B cell (primary cell): ENCODE measurements at regions not wholly inside any gene's neighbourhood (a gene's known extent, or its start where the extent isn't known, plus 50 kb on each side); places are given as distances from the start of the nearest gene placed in this dataset.

Experiments
- ATAC-seq: fragments of 200-7000 bp; cut with Tn5 transposase; one replicate; pipeline ENCODE4 v1.10.0; 2021; ENCODE audit warnings: low read depth, mild to moderate bottlenecking, moderate number of reproducible peaks, moderate library complexity
- CTCF ChIA-PET: fragments of 350-600 bp; sonication (Branson Sonifier 250); formaldehyde crosslinking; loops from one replicate; lab custom pipeline; 2021; ENCODE audit warnings: antibody characterized with exemption, inconsistent platforms; lab: Charles Lee
- POLR2A ChIA-PET: fragments of 350-600 bp; sonication (Branson Sonifier 250); formaldehyde crosslinking; loops from one replicate; lab custom pipeline; 2021; ENCODE audit warnings: antibody characterized with exemption; lab: Charles Lee
- DNase-seq: peaks from one replicate; pipeline ENCODE4 v3.0.0; 2013
- H2AFZ ChIP-seq: 2 replicates; pipeline ENCODE4 v1.6.1; 2012; ENCODE audit warnings: mild to moderate bottlenecking, low read depth, low read length; ENCODE audit not compliant: insufficient read depth, poor library complexity, severe bottlenecking
- H3K27ac ChIP-seq, 2 donors: 1 replicate in 1 of 2; 2 replicates in 1 of 2; pipeline ENCODE4 v1.5.1; 2012 to 2013; ENCODE audit warnings: low read length in 2 of 2, mild to moderate bottlenecking in 2 of 2, moderate library complexity in 1 of 2
- H3K27me3 ChIP-seq, 4 experiments: fragments of 200-600 bp in 1 of 4; sonication (generic) in 1 of 4; replicated peaks in 1 of 4; 1 replicate in 2 of 4; 2 replicates in 2 of 4; pipeline versions ENCODE4 v1.6.1 to v1.7.0; 2013 to 2016; ENCODE audit warnings: low read length in 3 of 4, mild to moderate bottlenecking in 2 of 4, mixed read lengths in 1 of 4, moderate library complexity in 1 of 4; ENCODE audit not compliant: insufficient read depth in 4 of 4, control insufficient read depth in 3 of 4; ENCODE audit errors: control extremely low read depth in 1 of 4
- H3K36me3 ChIP-seq, 2 experiments: replicated peaks in 1 of 2; 1 replicate in 1 of 2; 2 replicates in 1 of 2; pipeline versions ENCODE4 v1.6.1 to v1.7.1; 2013; ENCODE audit warnings: low read length in 1 of 2; ENCODE audit not compliant: insufficient read depth in 2 of 2, control insufficient read depth in 1 of 2; ENCODE audit errors: control extremely low read depth in 1 of 2, extremely low read depth in 1 of 2
- H3K4me1 ChIP-seq, 2 donors: fragments of 200-600 bp in 1 of 2; sonication (generic) in 1 of 2; 1 replicate in 1 of 2; 2 replicates in 1 of 2; pipeline versions ENCODE4 v1.5.1 to v1.6.1; 2013 to 2017; ENCODE audit warnings: low read length in 2 of 2; ENCODE audit not compliant: control insufficient read depth in 2 of 2, insufficient read depth in 2 of 2
- H3K4me2 ChIP-seq: replicated peaks from 2 replicates; pipeline ENCODE3; 2012; ENCODE audit warnings: mild to moderate bottlenecking, low read depth, low read length; ENCODE audit not compliant: poor library complexity, severe bottlenecking
- H3K4me3 ChIP-seq, 5 experiments: fragments of 200-600 bp in 1 of 5; sonication (generic) in 1 of 5; 1 replicate in 3 of 5; 2 replicates in 2 of 5; pipeline versions ENCODE4 v1.5.1 to v1.7.0; 2011 to 2016; ENCODE audit warnings: low read length in 4 of 5, mild to moderate bottlenecking in 4 of 5, low read depth in 2 of 5, control low read depth in 1 of 5, moderate library complexity in 1 of 5; ENCODE audit not compliant: insufficient read depth in 1 of 5; ENCODE audit errors: control extremely low read depth in 1 of 5, extremely low read depth in 1 of 5
- H3K79me2 ChIP-seq: fragments of 200-600 bp; sonication (generic); one replicate; pipeline ENCODE4 v1.6.0; 2016; ENCODE audit warnings: low read length; ENCODE audit not compliant: control insufficient read depth, insufficient read depth
- H3K9ac ChIP-seq: fragments of 200-600 bp; sonication (generic); 2 replicates; pipeline ENCODE4 v1.6.1; 2017; ENCODE audit warnings: mild to moderate bottlenecking, low read length, moderate library complexity
- H3K9me3 ChIP-seq, 3 donors: one replicate each; pipeline versions ENCODE4 v1.6.1 to v1.7.1; 2013; ENCODE audit warnings: low read length in 2 of 3; ENCODE audit not compliant: control insufficient read depth in 2 of 3, insufficient read depth in 1 of 3; ENCODE audit errors: control extremely low read depth in 1 of 3
- H4K20me1 ChIP-seq: 2 replicates; pipeline ENCODE4 v1.6.0; 2012; ENCODE audit warnings: mild to moderate bottlenecking, low read length; ENCODE audit not compliant: insufficient read depth, control insufficient read depth, poor library complexity, severe bottlenecking
- H3K27ac Mint-ChIP-seq: one replicate; pipeline ENCODE4 v1.8.0; 2021; ENCODE audit warnings: mixed read lengths
- H3K27me3 Mint-ChIP-seq: one replicate; pipeline ENCODE4 v1.8.0; 2021; ENCODE audit warnings: mixed read lengths
- H3K4me1 Mint-ChIP-seq: one replicate; pipeline ENCODE4 v1.8.0; 2021; ENCODE audit warnings: mixed read lengths
- H3K4me3 Mint-ChIP-seq: one replicate; pipeline ENCODE4 v1.8.0; 2021; ENCODE audit warnings: mixed read lengths
- H3K9me3 Mint-ChIP-seq: one replicate; pipeline ENCODE4 v1.8.0; 2022; ENCODE audit warnings: mixed read lengths; ENCODE audit not compliant: insufficient read depth
- CTCF ChIP-seq: fragments of 200-600 bp; IDR thresholded peaks from one replicate; pipeline ENCODE4 v1.8.0; 2022; ENCODE audit warnings: antibody characterized with exemption, mild to moderate bottlenecking
- EZH2 ChIP-seq: IDR thresholded peaks from 2 replicates; pipeline ENCODE4 v1.6.1; 2012; ENCODE audit warnings: borderline replicate concordance, low read depth, mild to moderate bottlenecking, moderate library complexity, low read length; ENCODE audit not compliant: insufficient read depth, poor library complexity, severe bottlenecking
- whole genome bisulfite sequencing: methylation state at CpG from one replicate; pipeline ENCODE4 v1.1.5; 2013; ENCODE audit warnings: missing lambda C conversion rate; ENCODE audit not compliant: insufficient coverage; 5-methylcytosine and 5-hydroxymethylcytosine counted together
- intact Hi-C: fragments of 100-400 bp; cut with micrococcal nuclease; formaldehyde crosslinking; loops from one replicate; pipeline ENCODE4 v1.10.0; 2022

GRCh38 chr2:235247001-235247400, 246.8 kb upstream of the AGAP1 start:
- no peaks in the 10 kb centered on the region for H3K79me2 ChIP-seq
- no peaks in the 10 kb centered on the region for H3K9me3 Mint-ChIP-seq
- DNase-seq (no peak), ATAC-seq (no peak)
- H3K4me3 ChIP-seq: no peak overlapping the region
- H3K36me3 ChIP-seq: no peaks in the 10 kb centered on the region
- POLR2A ChIA-PET: no interaction called here
- H2AFZ ChIP-seq: no peak overlapping the region
- peaks cover 21% of the 10 kb centered on the region for H3K27me3 Mint-ChIP-seq
- no peaks in the 10 kb centered on the region for H3K4me1 ChIP-seq
- no CpG with 5 or more reads among the region's 1 CpG for whole genome bisulfite sequencing
- H4K20me1 ChIP-seq: no peaks in the 10 kb centered on the region
- no peak overlapping the region for H3K27ac Mint-ChIP-seq
- no peaks in the 10 kb centered on the region for H3K4me1 Mint-ChIP-seq
- no peak overlapping the region for H3K27ac ChIP-seq
- peaks cover 0 to 14% (median 2%) of the 10 kb centered on the region in 4 experiments for H3K27me3 ChIP-seq
- no peak for TF ChIP-seq EZH2
- no peak for TF ChIP-seq CTCF
- CTCF ChIA-PET: no interaction called here
- H3K9ac ChIP-seq: no peak overlapping the region
- H3K9me3 ChIP-seq: no peaks in the 10 kb centered on the region
- H3K4me2 ChIP-seq: no peak overlapping the region
- no peak overlapping the region for H3K4me3 Mint-ChIP-seq
- intact Hi-C loops: no loop called here

GRCh38 chr2:235255693-235256092, 238.2 kb upstream of the AGAP1 start:
- intact Hi-C loops: no loop called here
- POLR2A ChIA-PET: no interaction called here

More at GRCh38 chr2:235255693-235256092, 238.2 kb upstream of the AGAP1 start:
- no peaks in the 10 kb centered on the region for H3K27me3 Mint-ChIP-seq
- no peak for DNase-seq
- TF ChIP-seq EZH2 (no peak), CTCF (no peak)
- Histone ChIP-seq H3K79me2 (no peaks in the 10 kb centered on the region), H3K4me3 (no peak overlapping the region), H3K4me2 (no peak overlapping the region), H3K36me3 (no peaks in the 10 kb centered on the region), H4K20me1 (no peaks in the 10 kb centered on the region), H3K27me3 (no peaks in the 10 kb centered on the region), H3K4me1 (no peaks in the 10 kb centered on the region), H3K9ac (no peak overlapping the region), H3K9me3 (no peaks in the 10 kb centered on the region), H2AFZ (no peak overlapping the region), H3K27ac (no peak overlapping the region)
- no peak overlapping the region for H3K27ac Mint-ChIP-seq
- H3K9me3 Mint-ChIP-seq: no peaks in the 10 kb centered on the region
- WGBS: no CpG with 5 or more reads among the region's 5 CpGs
- CTCF ChIA-PET: interaction anchor here (0.7 kb wide), 1 partner anchor 18 kb away, joined by 4 read pairs; no protein-coding TSS in a partner anchor
- H3K4me1 Mint-ChIP-seq: no peaks in the 10 kb centered on the region
- ATAC-seq: no peak
- H3K4me3 Mint-ChIP-seq: no peak overlapping the region
